WI38 (cell line): ENCODE measurements at regions not wholly inside any gene's neighbourhood (a gene's known extent, or its start where the extent isn't known, plus 50 kb on each side); places are given as distances from the start of the nearest gene placed in this dataset.
"Not testable (repeated sequence)": the region's sequence is repeated elsewhere in the genome, so short reads cannot be mapped to it uniquely, and the experiment has no call there.

Source experiments
- H3K4me3 ChIP-seq: 2 replicates; pipeline ENCODE4 v1.5.1; 2011; ENCODE audit warnings: low read depth, mild to moderate bottlenecking, control low read depth, low read length
- CTCF ChIP-seq: IDR thresholded peaks from 2 replicates; pipeline ENCODE4 v1.5.1; 2012; ENCODE audit warnings: low read depth, mild to moderate bottlenecking, control low read depth, low read length

GRCh38 chr20:52035498-52035897 lies 156.1 kb downstream of the ZFP64 start:
- TF ChIP-seq CTCF, result no peak
- H3K4me3 ChIP-seq, result no peak overlapping the region

- no peak overlapping the region for H3K4me3 ChIP-seq
- no peak for TF ChIP-seq CTCF
Observed at GRCh38 chr20:52034581-52034980, 157.0 kb downstream of the ZFP64 start.

GRCh38 chr20:52033313-52033712 lies 158.3 kb downstream of the ZFP64 start:
- H3K4me3 ChIP-seq, result no peak overlapping the region
- no peak for TF ChIP-seq CTCF

- H3K4me3 ChIP-seq, result not testable (repeated sequence)
Observed at GRCh38 chr20:52032304-52032683, 159.3 kb downstream of the ZFP64 start.

GRCh38 chr20:52031563-52032303 lies 159.8 kb downstream of the ZFP64 start:
- peak overlapping the region; percentile 20 for H3K4me3 ChIP-seq
- TF ChIP-seq CTCF, result no peak

- TF ChIP-seq CTCF, result no peak
- H3K4me3 ChIP-seq, result peak overlapping the region; percentile 20; the same call in 1 of the 2 replicates
Observed at GRCh38 chr20:52031206-52031562, 160.4 kb downstream of the ZFP64 start.

GRCh38 chr20:52029129-52029528 lies 162.4 kb downstream of the ZFP64 start:
- H3K4me3 ChIP-seq, result not testable (repeated sequence)

GRCh38 chr20:52025938-52026337 lies 165.6 kb downstream of the ZFP64 start:
- TF ChIP-seq CTCF, result no peak
- no peak overlapping the region for H3K4me3 ChIP-seq
